ENCODE measurements at regions not wholly inside any gene's neighbourhood (a gene's known extent, or its start where the extent isn't known, plus 50 kb on each side); places are given as distances from the start of the nearest gene placed in this dataset.

DNA sequence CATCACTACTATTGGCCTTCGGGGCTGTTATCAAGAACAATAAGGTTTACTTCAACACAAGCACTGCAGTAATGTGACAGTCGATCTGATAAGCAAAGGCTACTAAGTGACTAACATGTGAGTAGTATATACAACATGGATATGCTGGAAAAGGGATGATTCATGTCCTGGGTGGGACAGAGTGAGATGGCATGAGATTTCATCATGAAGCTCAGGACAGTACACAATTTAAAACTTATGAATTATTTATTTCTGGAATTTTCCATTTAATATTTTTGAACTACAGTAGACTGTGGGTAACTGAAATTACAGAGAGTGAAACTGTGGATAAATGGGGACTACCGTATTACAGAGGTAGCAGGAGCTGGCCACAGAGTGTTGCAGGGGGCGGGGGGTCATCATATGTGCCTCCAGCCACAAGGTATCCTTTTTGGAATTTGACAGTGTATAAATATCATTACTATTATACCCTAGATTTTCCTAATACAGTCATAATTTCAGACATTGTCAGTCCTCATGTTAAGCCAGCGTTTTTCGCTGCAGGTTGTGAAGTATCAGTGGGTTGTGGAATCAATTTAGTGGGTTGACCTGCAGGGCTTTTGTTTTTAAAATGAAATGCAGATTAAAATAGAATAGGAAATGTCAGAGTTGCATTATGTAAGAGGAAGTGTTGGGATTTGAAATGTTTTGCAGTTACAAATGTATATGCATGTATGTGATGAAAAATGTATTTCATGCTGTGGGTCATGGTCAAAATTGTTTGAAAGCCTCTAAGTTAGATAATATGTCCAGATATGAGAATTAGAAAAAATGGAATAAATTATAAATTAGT is 148.0 kb upstream of the NUDT4 start (continued):
- TF ChIP-seq, protein P1, sequence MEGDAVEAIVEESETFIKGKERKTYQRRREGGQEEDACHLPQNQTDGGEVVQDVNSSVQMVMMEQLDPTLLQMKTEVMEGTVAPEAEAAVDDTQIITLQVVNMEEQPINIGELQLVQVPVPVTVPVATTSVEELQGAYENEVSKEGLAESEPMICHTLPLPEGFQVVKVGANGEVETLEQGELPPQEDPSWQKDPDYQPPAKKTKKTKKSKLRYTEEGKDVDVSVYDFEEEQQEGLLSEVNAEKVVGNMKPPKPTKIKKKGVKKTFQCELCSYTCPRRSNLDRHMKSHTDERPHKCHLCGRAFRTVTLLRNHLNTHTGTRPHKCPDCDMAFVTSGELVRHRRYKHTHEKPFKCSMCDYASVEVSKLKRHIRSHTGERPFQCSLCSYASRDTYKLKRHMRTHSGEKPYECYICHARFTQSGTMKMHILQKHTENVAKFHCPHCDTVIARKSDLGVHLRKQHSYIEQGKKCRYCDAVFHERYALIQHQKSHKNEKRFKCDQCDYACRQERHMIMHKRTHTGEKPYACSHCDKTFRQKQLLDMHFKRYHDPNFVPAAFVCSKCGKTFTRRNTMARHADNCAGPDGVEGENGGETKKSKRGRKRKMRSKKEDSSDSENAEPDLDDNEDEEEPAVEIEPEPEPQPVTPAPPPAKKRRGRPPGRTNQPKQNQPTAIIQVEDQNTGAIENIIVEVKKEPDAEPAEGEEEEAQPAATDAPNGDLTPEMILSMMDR (IDR thresholded peaks at IDR 0.05 in 2 of 3, conservative IDR thresholded peaks at IDR 0.05 in 1 of 3; ENCODE audit: borderline replicate concordance in 1 of 3, insufficient read depth in 1 of 3, low read depth in 2 of 3, low read length in 2 of 3): no peak
- TF ChIP-seq TCF7L2 (IDR thresholded peaks at IDR 0.05; ENCODE audit: borderline replicate concordance, extremely low read depth, insufficient read depth, insufficient read length) (no peak), JUND (IDR thresholded peaks at IDR 0.05) (peak; percentile 79), YY1 (IDR thresholded peaks at IDR 0.05; ENCODE audit: extremely low read depth, insufficient replicate concordance, low read depth, low read length) (no peak), EZH2 (IDR thresholded peaks at IDR 0.05) (no peak), EGR1 (IDR thresholded peaks at IDR 0.05; ENCODE audit: low read depth) (no peak), CBX3 (IDR thresholded peaks at IDR 0.05; ENCODE audit: low read depth) (peak; percentile 78; the same call in 1 of the 2 replicates), ZNF274 (IDR thresholded peaks at IDR 0.05; ENCODE audit: low read depth, low read length) (no peak)
- TF ChIP-seq, protein P2, sequence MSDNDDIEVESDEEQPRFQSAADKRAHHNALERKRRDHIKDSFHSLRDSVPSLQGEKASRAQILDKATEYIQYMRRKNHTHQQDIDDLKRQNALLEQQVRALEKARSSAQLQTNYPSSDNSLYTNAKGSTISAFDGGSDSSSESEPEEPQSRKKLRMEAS (IDR thresholded peaks at IDR 0.05): peak; percentile 58

DNA sequence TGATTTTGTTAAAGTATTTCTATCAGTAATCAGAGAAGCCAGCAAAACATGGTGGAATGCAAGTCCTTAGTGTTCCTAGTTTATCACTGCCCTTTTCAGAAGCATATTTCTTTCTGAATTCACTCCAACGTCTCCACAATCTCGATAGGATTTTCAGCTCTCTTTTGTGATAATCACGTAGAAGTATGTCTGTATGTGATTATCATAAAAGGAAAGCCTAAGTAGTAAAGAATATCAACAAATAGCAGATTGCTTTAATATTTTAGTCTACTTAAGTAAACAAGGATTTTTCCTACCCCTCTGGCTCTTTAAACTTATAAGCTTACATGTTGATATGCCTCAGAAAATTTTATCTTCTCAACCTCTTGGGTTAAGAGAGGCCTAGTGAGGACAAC is 147.4 kb upstream of the NUDT4 start:
- POLR2A ChIA-PET: interaction anchor here (0.8 kb wide), 1 partner anchor 14 kb away, joined by 4 read pairs; no protein-coding TSS in a partner anchor
- intact Hi-C loops (cut with micrococcal nuclease): no loop called here
- no peak overlapping the region for H3K27ac ChIP-seq (ENCODE audit: low read depth, low read length)
- no peaks in the 10 kb centered on the region for H3K9me3 ChIP-seq (ENCODE audit: control insufficient read depth in 1 of 2, insufficient read depth in 1 of 2, low read depth in 1 of 2, low read length in 2 of 2)
- no peak overlapping the region for H3K4me2 ChIP-seq (ENCODE audit: low read length)
- ATAC-seq (no peak), DNase-seq (ENCODE audit: low read depth, low spot score) (no peak)
- no peaks in the 10 kb centered on the region for H3K9me2 ChIP-seq (ENCODE audit: insufficient read depth)
- RAD21 ChIA-PET (ENCODE audit: low non-redundant PET in 1 of 2, low total read pairs in 2 of 2, uncharacterized antibody in 2 of 2, unreplicated experiment in 2 of 2): no interaction called here
- H3K9ac ChIP-seq (ENCODE audit: low read length): no peak overlapping the region
- peaks cover 4 to 11% of the 10 kb centered on the region in 2 experiments; a peak in 3 of 4 replicates for H3K4me1 ChIP-seq (ENCODE audit: control insufficient read depth in 1 of 2, insufficient read depth in 2 of 2, low read length in 2 of 2)
- H4K20me1 ChIP-seq (ENCODE audit: insufficient read depth): no peaks in the 10 kb centered on the region
- no TSS peak for BruUV-seq (replicated peaks)
- H2AFZ ChIP-seq (ENCODE audit: low read depth, low read length, poor library complexity, severe bottlenecking): no peak overlapping the region
- no peaks in the 10 kb centered on the region for H3K79me2 ChIP-seq (ENCODE audit: insufficient read depth, low read length)
- no peak overlapping the region for H3K4me3 ChIP-seq (replicated peaks in 1 of 2; ENCODE audit: low read depth in 1 of 2, low read length in 2 of 2)
- CTCF ChIA-PET: no interaction called here
- H3K36me3 ChIP-seq (ENCODE audit: control insufficient read depth in 1 of 2, insufficient read depth in 2 of 2, low read length in 2 of 2): no peaks in the 10 kb centered on the region
- H3K27me3 ChIP-seq (ENCODE audit: insufficient read depth, low read length): no peaks in the 10 kb centered on the region
- no peak for TF ChIP-seq RAD21 (IDR thresholded peaks at IDR 0.05; ENCODE audit: low read depth)
- no peak for TF ChIP-seq SP1 (IDR thresholded peaks at IDR 0.05; ENCODE audit: low read depth)
- TF ChIP-seq CEBPB (IDR thresholded peaks at IDR 0.05; ENCODE audit: low read depth): no peak
- TF ChIP-seq CBX3 (IDR thresholded peaks at IDR 0.05; ENCODE audit: low read depth): no peak
- TF ChIP-seq JUND (IDR thresholded peaks at IDR 0.05): no peak
- TF ChIP-seq EZH2phosphoT487 (IDR thresholded peaks at IDR 0.05; ENCODE audit: borderline replicate concordance): no peak
- TF ChIP-seq, protein P3, sequence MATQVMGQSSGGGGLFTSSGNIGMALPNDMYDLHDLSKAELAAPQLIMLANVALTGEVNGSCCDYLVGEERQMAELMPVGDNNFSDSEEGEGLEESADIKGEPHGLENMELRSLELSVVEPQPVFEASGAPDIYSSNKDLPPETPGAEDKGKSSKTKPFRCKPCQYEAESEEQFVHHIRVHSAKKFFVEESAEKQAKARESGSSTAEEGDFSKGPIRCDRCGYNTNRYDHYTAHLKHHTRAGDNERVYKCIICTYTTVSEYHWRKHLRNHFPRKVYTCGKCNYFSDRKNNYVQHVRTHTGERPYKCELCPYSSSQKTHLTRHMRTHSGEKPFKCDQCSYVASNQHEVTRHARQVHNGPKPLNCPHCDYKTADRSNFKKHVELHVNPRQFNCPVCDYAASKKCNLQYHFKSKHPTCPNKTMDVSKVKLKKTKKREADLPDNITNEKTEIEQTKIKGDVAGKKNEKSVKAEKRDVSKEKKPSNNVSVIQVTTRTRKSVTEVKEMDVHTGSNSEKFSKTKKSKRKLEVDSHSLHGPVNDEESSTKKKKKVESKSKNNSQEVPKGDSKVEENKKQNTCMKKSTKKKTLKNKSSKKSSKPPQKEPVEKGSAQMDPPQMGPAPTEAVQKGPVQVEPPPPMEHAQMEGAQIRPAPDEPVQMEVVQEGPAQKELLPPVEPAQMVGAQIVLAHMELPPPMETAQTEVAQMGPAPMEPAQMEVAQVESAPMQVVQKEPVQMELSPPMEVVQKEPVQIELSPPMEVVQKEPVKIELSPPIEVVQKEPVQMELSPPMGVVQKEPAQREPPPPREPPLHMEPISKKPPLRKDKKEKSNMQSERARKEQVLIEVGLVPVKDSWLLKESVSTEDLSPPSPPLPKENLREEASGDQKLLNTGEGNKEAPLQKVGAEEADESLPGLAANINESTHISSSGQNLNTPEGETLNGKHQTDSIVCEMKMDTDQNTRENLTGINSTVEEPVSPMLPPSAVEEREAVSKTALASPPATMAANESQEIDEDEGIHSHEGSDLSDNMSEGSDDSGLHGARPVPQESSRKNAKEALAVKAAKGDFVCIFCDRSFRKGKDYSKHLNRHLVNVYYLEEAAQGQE (IDR thresholded peaks at IDR 0.05; ENCODE audit: low read depth): no peak
- no peak for TF ChIP-seq POLR2AphosphoS5 (IDR thresholded peaks at IDR 0.05; ENCODE audit: low read depth, low read length)
- no peak for TF ChIP-seq ZFX (IDR thresholded peaks at IDR 0.05)
- no peak for TF ChIP-seq EZH2 (IDR thresholded peaks at IDR 0.05)
- TF ChIP-seq YY1 (IDR thresholded peaks at IDR 0.05; ENCODE audit: extremely low read depth, insufficient replicate concordance, low read depth, low read length): no peak
- TF ChIP-seq, protein P4, sequence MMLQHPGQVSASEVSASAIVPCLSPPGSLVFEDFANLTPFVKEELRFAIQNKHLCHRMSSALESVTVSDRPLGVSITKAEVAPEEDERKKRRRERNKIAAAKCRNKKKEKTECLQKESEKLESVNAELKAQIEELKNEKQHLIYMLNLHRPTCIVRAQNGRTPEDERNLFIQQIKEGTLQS (IDR thresholded peaks at IDR 0.05): no peak
